OCI-LY3 (cell line): ENCODE measurements at regions not wholly inside any gene's neighbourhood (a gene's known extent, or its start where the extent isn't known, plus 50 kb on each side); places are given as distances from the start of the nearest gene placed in this dataset.

Experiments
- H2AFZ ChIP-seq: fragments of 200-600, 300-600 bp; shearing (Covaris generic); 2 replicates; pipeline ENCODE4 v1.6.0; 2014; ENCODE audit warnings: antibody characterized with exemption, low read depth, low read length
- H3K27ac ChIP-seq: fragments of 200-600, 300-600 bp; sonication (generic); 2 replicates; pipeline ENCODE4 v1.5.1; 2014; ENCODE audit warnings: mild to moderate bottlenecking, low read length, moderate library complexity, mixed read lengths
- H3K27me3 ChIP-seq: fragments of 200-600, 300-600 bp; sonication (generic); 2 replicates; pipeline ENCODE4 v1.6.1; 2014; ENCODE audit warnings: low read depth, low read length, mixed read lengths
- H3K36me3 ChIP-seq: fragments of 200-600, 300-600 bp; sonication (generic); replicated peaks from 2 replicates; pipeline ENCODE3; 2014; ENCODE audit warnings: low read depth, low read length, mixed read lengths
- H3K4me1 ChIP-seq: fragments of 300-600, 200-600 bp; sonication (generic); 2 replicates; pipeline ENCODE4 v1.6.1; 2014; ENCODE audit warnings: low read length, mixed read lengths
- H3K4me2 ChIP-seq: fragments of 200-600, 300-600 bp; sonication (generic); 2 replicates; pipeline ENCODE4 v1.6.1; 2014; ENCODE audit warnings: low read length, mixed read lengths
- H3K4me3 ChIP-seq: fragments of 300-600, 200-600 bp; sonication (generic); 2 replicates; pipeline ENCODE4 v1.5.1; 2014; ENCODE audit warnings: antibody characterized with exemption, mild to moderate bottlenecking, low read length, moderate library complexity
- H3K79me2 ChIP-seq: fragments of 300-600, 200-600 bp; shearing (Covaris generic); 2 replicates; pipeline ENCODE4 v1.6.1; 2014; ENCODE audit warnings: mild to moderate bottlenecking, low read length, mixed read lengths
- H3K9ac ChIP-seq: fragments of 300-600, 200-600 bp; shearing (Covaris generic); 2 replicates; pipeline ENCODE4 v1.6.0; 2014; ENCODE audit warnings: mild to moderate bottlenecking, low read length, moderate library complexity
- H3K9me3 ChIP-seq: fragments of 200-600, 300-600 bp; shearing (Covaris generic); 2 replicates; pipeline ENCODE4 v1.6.1; 2014; ENCODE audit warnings: low read length, mixed read lengths; ENCODE audit not compliant: insufficient read depth
- H4K20me1 ChIP-seq: fragments of 200-600, 300-600 bp; sonication (generic); 2 replicates; pipeline ENCODE4 v1.6.1; 2016; ENCODE audit warnings: low read length, mixed read lengths; ENCODE audit not compliant: insufficient read depth
- CTCF ChIP-seq: fragments of 200-600, 300-600 bp; sonication (generic); IDR thresholded peaks from 2 replicates; pipeline ENCODE4 v1.5.1; 2014; ENCODE audit warnings: antibody characterized with exemption, low read length, low read depth
- EZH2phosphoT487 ChIP-seq: fragments of 200-600 bp; shearing (Covaris generic); IDR thresholded peaks from 2 replicates; pipeline ENCODE4 v1.6.1; 2018; ENCODE audit warnings: antibody characterized with exemption, mixed run types, low read depth

- TF ChIP-seq EZH2phosphoT487: no peak
- no peak for TF ChIP-seq CTCF
- Histone ChIP-seq H3K27ac (no peak overlapping the region), H2AFZ (no peak overlapping the region), H3K79me2 (no peaks in the 10 kb centered on the region), H3K9me3 (no peaks in the 10 kb centered on the region), H3K4me2 (no peak overlapping the region), H4K20me1 (no peaks in the 10 kb centered on the region), H3K9ac (no peak overlapping the region), H3K36me3 (no peaks in the 10 kb centered on the region), H3K4me1 (no peaks in the 10 kb centered on the region), H3K4me3 (no peak overlapping the region), H3K27me3 (peaks cover 32% of the 10 kb centered on the region)
Measured at GRCh38 chr20:59385038-59385437, 84.6 kb downstream of the EDN3 start.

GRCh38 chr20:59385480-59385879, 85.1 kb downstream of the EDN3 start:
- Histone ChIP-seq H3K4me2 (no peak overlapping the region), H3K4me1 (no peaks in the 10 kb centered on the region), H3K4me3 (no peak overlapping the region), H4K20me1 (no peaks in the 10 kb centered on the region), H3K9me3 (no peaks in the 10 kb centered on the region), H3K36me3 (no peaks in the 10 kb centered on the region), H3K27me3 (peaks cover 32% of the 10 kb centered on the region), H3K9ac (no peak overlapping the region), H2AFZ (no peak overlapping the region), H3K27ac (no peak overlapping the region), H3K79me2 (no peaks in the 10 kb centered on the region)
- TF ChIP-seq CTCF (no peak), EZH2phosphoT487 (no peak)

GRCh38 chr20:59386809-59387208, 86.4 kb downstream of the EDN3 start:
- TF ChIP-seq CTCF (no peak), EZH2phosphoT487 (no peak)
- no peaks in the 10 kb centered on the region for H3K9me3 ChIP-seq
- no peaks in the 10 kb centered on the region for H4K20me1 ChIP-seq
- no peak overlapping the region for H3K9ac ChIP-seq
- no peak overlapping the region for H3K4me2 ChIP-seq
- H3K79me2 ChIP-seq: no peaks in the 10 kb centered on the region
- no peaks in the 10 kb centered on the region for H3K36me3 ChIP-seq
- H3K27me3 ChIP-seq: peaks cover 31% of the 10 kb centered on the region; the same call in 1 of the 2 replicates
- no peak overlapping the region for H3K4me3 ChIP-seq
- no peaks in the 10 kb centered on the region for H3K4me1 ChIP-seq
- no peak overlapping the region for H3K27ac ChIP-seq
- H2AFZ ChIP-seq: no peak overlapping the region

- Histone ChIP-seq H3K79me2 (no peaks in the 10 kb centered on the region), H4K20me1 (no peaks in the 10 kb centered on the region), H3K27me3 (peaks cover 38% of the 10 kb centered on the region; the same call in 1 of the 2 replicates), H3K4me3 (no peak overlapping the region), H3K4me1 (no peaks in the 10 kb centered on the region), H3K27ac (no peak overlapping the region), H3K4me2 (no peak overlapping the region), H3K9me3 (no peaks in the 10 kb centered on the region), H3K9ac (no peak overlapping the region), H3K36me3 (no peaks in the 10 kb centered on the region), H2AFZ (no peak overlapping the region)
- no peak for TF ChIP-seq CTCF
- no peak for TF ChIP-seq EZH2phosphoT487
Measured at GRCh38 chr20:59387891-59388290, 87.5 kb downstream of the EDN3 start.
